DOHH2 (cell line): ENCODE measurements at regions not wholly inside any gene's neighbourhood (a gene's known extent, or its start where the extent isn't known, plus 50 kb on each side); places are given as distances from the start of the nearest gene placed in this dataset.
A peak's percentile ranks its signal among the peaks of the same experiment; 100 is the strongest.

Experiments used
- CTCF ChIP-seq: fragments of 200-600 bp; sonication (generic); IDR thresholded peaks from one replicate; pipeline ENCODE4 v1.5.1; 2014; ENCODE audit warnings: antibody characterized with exemption, mild to moderate bottlenecking, low read depth, low read length; ENCODE audit not compliant: poor library complexity, severe bottlenecking
- EZH2phosphoT487 ChIP-seq: fragments of 200-600 bp; sonication (generic); IDR thresholded peaks from 2 replicates; pipeline ENCODE4 v1.6.1; 2017; ENCODE audit warnings: borderline replicate concordance, mild to moderate bottlenecking, antibody characterized with exemption, low read length, moderate library complexity, mixed read lengths

GRCh38 chr9:85332487-85332886 lies 409.3 kb downstream of the AGTPBP1 start:
- TF ChIP-seq CTCF (peak; percentile 16), EZH2phosphoT487 (no peak)
